ENCODE measurements at regions not wholly inside any gene's neighbourhood (a gene's known extent, or its start where the extent isn't known, plus 50 kb on each side); places are given as distances from the start of the nearest gene placed in this dataset.

DNA sequence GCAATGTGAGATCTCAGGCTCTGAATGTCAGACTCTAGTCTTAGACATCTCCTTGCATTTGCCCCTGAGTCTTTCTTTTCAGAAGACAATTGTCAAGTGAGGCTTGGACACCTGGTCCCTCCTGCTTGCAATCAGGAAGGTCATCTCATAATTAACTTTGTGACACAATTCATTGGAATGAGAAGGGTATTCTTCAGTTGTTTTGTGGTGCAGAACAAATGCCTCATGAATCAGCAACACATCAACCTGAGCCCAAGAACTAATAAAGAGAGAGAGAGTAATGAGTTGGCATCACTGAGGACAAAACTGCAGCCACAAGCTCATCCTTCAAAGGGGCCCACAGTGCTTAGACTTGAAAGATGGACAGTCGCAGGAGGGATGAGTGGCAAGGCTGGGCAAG, 375.8 kb downstream of the INSC start:
- DNase-seq = no peak

DNA sequence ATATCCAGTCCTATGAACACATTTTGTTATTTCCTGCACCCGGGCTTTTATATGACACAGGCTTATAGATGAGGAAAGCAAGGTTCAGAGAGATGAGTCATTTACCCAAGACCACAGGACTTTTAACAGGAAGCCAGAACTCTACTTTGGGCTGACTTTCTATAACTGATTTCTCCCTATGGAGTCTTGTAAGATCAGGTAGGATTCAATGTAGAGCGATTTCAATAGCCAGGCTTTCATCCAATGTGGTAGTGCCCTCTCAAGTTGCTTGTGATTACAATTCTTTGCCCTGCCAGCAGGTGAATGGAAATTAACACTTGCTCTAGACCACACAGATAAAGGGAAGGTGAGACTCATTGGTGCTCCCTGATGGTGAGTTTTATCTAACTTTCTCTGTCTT, 378.3 kb downstream of the INSC start:
- DNase-seq = no peak

DNA sequence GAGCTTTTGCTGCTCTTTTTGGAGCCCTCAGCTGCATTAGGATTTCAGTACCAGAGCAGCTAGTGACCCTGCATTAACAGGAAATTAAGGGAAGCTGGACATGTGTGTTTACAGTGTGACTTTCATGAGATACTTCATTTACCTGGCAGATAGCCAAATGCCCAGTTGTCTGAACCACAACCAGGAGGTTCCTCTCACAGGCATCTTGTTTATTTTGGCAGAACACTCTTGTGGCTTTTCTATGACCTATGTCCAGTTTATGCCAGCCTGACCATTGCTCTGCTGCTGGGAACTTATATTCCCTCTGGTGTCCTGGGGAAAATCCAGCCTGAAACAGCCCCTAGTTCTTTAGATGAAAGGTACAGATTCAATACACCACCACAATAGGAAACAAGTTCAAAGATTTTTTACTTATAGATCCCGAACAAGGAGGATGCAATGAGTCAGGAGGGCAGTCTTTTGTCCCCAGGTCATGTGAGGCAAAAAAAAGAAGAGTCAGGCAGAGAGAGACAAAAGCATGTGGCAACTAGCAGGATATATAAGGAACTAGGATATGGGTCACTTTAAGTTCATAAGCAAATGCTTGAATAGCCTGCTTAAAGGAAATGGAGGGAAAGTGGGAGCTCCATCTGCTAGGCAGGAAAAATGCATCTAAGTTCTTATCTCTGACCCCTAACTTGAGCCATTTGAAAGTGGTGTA, 379.3 kb downstream of the INSC start:
- no peak for DNase-seq

DNA sequence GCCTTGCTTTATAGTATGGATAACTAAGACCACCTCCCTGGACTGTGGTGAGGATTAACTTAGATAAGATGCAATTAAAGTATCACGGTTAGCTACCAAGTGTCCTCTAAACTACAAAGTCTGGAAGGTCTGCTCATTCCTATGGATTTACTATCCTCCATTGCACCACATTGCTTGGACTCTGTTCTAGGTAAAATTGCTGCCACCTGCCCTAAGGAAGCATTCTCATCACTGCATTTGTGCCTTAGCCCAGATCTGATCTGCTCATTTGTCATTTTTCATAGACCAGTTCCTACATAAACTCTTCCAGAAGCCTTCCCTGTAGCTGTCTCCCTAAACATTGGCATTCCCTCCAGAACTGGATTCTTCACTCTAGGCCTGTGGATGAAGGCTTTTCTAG, 380.0 kb downstream of the INSC start:
- DNase-seq = no peak

DNA sequence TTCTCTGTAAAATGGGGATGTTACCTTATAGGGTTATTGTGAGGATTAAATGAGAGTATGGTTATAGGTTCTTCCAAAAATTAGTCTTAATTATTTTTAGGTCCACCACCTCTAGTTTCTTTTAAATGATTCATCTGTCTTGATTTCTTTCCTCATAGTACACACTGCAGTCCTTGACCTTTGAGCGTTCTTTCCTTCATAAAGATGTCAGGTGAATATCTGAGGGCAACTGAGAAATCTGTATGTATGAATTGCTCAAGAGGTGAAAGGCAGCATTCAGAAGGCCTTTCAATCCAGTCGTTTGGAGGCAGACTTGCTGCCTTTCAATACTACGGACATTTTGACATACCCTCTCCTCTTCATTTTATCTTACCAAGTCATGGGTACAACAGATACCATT, 380.7 kb downstream of the INSC start:
- no peak for DNase-seq

DNA sequence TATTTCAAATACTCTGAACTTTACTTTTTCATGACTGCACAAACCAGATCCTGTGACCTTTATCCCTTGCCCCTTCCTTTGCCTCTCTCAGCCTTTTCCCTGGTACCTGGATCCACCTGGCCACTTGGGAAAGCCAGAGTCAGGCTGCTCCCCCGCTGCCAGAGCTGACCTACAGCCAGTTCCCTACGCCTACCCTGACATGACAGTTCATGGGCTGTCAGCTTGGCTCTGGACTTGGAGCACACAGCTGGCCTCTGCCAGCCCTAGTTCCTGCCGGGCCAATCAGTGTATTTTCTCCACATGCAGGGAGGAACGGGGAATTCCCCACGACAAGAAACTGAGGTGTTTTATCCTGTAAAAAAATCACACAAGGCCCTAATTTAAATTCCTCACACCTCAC, 382.6 kb downstream of the INSC start:
- no peak for DNase-seq

DNA sequence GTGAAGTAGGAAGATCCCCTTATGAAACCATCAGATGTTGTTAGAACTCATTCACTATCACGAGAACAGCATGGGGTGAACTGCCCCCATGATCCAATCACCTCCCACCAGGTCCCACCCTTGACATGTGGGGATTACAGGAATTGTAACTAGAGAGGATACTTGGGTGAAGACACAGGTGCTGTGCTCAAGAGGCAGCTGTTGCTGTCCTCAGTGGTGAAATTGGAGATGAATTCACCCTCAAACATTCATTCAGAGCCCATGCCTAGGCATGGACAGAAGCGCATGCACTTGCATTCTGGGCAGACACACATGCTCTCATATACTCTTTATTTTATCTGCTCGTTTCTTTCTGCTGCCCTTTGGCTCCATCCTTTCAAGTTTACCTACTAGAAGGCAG, 385.0 kb downstream of the INSC start:
- no peak for DNase-seq

DNA sequence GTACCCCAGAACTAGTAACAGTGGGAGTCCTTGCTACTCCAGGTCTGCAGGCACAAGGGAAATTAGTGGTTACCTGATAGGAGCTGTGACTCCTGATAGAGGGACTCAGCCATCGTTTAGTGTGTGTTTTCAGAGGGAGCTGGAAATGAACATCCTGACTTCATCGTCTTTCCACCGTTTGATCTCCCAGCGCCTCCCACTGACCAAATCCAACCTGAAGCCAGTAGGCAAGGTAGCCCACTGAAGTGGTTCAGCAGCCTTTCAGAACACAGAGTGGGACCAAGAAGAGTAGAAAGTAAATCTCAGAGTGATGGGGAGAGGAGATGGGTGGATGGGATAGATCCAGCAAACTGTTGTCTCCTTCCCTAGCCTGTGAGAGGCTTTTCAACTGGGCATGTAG, 385.9 kb downstream of the INSC start:
- no peak for DNase-seq

DNA sequence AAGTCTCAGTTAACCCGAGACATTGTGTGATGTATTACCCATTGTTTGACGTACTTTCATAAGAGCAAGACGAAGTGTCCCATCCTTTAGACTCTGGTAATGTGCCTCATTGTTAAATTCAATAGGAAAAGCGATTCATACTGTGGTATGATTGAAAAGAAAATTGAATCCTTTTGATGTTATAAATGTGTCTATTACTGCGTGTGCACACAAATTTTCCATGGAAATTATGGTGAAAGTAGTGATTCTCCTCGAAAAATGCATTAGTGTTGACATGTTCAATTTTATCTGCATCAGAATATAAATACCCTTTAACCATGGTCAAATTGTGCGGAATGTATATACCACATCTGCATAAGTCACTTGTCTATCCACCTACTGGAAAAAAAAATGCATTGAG, 386.8 kb downstream of the INSC start:
- no peak for DNase-seq

DNA sequence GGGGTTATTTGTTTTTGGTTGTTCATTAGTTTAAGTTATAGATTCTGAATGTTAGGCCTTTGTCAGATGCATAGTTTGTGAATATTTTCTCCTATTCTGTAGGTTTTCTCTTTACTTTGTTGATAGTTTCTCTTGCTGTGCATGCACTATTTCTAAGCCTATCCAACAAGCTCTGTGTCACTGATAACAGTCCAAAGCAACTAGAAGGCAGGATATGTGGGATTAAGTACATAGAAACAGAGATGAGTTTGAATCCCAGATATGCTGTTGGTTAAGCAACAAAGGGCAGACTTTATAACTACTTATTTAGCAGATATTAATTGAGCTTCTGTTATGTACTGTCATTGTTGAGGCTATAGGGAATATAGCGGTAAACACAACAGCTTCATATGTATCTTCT, 390.4 kb downstream of the INSC start:
- DNase-seq = no peak

DNA sequence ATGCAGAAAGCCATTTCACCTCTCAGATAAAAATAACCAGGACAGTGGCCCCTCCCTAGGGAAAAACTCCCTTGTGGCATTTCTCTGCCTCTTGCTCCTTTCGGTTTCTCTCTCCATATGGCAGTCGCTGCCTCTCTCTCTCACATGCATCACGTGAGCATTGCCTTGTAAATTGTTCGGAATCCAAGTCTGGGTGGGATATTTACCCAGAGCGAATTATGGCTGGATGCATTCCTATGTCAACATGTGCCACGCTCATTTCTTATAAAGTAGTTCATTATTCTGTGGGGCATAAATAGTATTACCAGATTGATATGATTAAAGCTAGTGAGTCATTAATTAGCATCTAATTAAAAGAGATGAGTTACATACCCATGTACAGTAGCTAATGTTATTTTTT, 392.9 kb downstream of the INSC start:
- DNase-seq = no peak

DNA sequence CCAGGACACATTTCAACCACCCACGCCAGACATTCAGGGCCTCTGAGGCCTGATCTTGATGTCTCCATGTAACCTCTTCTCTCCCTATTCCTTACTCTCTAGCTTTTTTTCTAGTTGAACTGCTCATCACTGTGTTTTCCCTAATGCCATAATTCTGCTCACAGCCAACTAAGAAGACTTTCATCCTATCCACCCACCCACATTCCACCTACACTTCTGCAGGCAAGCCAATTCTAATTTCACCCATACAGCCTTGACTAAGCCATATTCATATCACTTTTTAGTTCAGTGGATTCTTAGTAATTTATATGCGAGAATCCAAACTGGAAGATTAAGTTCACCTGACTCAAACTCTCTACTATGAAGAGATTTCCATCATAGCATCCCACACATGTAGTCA, 394.4 kb downstream of the INSC start:
- DNase-seq = no peak

DNA sequence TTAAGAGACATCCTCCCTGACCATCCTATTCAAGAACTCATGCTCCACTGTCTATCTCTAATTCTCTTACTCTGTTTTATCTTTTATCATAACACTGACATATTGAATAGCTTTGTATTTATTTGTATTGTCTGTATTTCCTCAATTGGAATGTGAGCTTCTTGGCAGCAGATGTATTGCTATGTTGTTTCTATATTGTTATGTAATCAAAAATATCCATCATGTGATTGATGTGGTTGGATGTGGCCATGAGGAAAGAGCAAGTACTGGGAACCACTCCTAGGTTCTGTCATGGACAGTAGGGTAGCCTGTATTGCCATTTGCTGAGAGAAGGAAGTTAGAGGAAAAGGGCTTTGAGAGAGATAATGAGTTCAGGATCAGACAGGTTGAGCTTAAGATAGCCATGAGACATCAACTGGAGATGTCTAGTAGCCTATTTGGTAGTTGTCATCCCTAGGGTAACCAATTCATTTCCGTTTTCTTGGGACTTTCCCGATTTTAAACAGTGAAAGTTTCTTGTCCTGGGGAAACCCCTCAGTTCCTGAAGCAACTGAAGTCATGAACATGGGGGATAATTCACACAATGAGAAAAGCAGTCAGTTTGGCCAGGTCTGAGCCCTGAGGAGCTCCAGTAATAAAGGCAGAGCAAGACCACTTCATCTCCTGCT, 404.5 kb downstream of the INSC start:
- no peak for DNase-seq

DNA sequence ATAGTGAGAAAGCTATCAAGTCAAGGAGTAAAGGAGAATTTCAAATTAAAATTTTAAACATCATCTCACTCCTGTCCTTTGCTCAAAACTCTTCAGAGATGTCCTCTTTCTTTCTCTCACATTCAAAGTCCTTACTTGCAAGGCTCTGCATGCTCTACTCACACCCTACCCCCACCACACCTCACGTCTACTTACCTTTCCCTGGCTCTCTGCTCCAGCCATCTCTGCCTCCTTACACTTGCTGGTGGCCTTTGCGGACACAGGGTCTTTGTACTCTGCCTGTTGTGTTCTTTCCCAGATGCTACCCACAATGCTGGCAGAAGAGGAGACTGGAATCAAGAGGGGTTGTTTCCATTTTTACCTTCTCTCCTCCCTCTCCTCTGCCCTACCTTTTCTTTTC, 405.2 kb downstream of the INSC start:
- no peak for DNase-seq

DNA sequence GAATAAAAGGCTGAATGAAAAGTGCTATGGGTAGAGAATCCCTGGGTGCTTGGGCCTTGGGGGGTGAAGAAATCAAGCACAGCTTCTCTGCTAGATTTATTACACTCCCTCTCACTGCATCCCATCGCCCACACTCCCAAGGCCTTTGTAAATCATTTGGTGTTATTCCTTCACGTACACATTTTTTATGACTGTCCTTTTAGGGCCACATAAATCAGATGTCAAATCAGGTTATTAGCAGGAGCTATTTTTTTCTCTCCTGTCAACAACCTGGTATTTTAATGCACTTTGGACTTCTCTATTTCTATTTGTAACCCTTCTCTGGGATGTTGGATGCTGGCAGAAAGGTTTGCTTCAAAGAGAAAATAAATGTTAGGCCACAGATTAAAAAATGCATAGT, 408.8 kb downstream of the INSC start:
- no peak for DNase-seq

DNA sequence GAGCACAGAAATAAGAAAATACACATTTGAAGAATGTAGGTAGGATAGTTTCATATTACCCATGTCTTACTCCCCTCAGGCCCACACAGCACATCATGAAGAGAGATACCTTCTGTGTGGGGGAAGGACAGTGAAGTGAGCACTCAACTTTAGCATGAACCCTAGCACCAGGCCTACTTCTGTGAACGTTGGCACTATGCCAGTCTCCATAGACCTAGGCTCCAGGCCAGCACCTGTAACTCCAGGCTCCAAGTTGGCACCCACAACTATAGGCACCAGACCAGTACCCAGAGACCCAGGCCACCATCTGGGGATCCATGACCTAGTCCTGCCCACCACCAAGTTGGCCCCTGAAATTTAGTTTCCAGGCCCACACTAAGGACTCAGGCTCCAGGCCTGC, 410.9 kb downstream of the INSC start:
- DNase-seq = no peak

DNA sequence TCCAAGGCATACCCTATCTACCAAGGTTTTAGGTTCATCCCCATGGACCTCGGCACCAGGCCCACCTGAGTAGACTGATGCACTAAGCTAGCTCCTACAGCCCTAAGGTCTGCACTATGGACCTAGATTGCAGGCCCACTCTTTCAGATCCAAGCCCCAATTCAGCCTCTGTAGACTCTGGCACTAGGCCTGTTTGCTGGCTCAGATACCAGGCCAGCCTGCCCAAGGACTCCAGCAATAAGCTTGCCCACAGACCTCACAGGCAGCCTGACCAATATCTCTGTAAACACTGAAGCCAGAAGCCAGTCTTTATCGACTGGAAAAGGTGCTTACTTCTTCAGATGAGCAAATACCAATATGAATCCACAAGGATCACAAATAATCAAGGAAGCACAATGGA, 411.3 kb downstream of the INSC start:
- no peak for DNase-seq

DNA sequence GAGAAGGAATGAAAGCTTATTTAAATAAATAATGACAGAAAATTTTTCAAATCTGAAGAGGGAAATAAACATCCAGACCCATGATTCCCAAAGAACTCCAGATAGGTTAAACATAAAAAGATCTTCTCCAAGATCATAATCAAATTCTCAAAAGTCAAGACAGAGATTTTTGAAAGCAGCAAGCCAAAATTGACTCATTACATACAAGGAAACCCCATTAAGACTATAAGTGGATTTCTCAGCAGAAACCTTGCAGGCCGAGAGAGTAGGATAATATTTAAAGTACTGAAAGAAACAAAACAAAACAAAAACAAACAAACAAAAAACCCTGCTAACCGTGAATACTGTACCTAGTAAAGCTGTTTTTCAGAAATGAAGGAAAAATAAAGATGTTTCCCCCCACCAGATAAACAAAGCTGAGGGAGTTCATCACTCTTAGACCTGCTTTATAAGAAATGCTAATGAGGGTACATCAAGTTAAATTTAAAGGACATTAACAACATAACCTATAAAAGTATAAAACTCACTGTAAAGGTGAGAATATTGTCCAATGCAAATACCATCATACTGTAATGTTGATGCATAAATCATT, 412.2 kb downstream of the INSC start:
- DNase-seq = no peak

DNA sequence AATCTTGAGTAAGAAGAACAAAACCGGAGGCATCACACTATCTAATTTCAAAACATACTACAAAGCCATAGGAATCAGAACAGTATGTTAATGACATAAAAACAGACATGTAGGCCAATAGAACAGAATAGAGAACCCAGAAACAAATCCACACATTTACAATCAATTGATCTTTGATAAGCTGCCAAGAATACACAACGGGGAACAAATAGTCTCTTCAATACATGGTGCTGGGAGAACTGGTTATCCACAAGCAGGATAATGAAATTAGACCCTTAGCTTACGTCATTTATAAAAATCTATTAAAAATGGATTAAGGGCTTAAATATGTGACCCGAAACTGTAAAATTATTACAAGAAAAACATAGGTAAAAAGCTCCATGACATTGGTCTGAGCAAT, 417.7 kb downstream of the INSC start:
- no peak for DNase-seq

DNA sequence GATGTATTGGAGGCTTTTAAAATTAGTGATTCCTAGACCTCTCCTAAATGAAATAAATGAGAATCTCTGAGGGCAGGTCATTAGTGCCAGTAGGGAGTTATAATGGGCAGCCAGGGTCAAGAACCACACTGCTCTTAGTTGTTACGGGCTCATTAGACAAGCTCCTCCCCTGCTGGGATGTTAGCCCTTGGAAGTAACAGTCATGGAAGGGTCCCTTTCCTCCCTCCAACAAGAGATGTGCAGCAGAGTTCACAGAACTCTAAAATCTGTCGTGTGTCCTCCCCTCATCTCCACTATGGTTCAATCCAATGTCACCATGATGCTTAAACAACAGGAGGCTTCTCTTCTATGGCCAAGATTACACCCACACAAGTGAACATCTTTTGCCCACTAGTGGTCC, 419.5 kb downstream of the INSC start:
- no peak for DNase-seq

DNA sequence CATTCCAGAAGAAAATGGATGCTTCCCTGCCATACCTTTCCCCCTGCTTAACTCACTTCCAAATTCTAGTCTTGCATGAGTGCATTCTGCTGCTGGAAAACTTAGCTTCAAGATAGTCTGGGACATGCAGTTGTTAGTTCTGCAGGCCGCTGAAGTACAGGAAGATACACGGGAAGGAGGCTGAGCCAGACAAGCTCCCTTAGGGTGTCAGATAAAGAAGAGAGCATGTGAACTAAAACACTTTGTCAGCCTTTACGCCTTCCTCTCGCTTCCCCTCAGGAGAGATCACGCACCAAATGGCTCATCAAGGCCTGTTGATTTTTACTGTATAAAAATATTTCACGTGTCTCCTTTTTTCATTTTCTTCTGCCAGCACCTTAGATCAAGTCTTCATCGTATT, 420.7 kb downstream of the INSC start:
- DNase-seq = no peak

DNA sequence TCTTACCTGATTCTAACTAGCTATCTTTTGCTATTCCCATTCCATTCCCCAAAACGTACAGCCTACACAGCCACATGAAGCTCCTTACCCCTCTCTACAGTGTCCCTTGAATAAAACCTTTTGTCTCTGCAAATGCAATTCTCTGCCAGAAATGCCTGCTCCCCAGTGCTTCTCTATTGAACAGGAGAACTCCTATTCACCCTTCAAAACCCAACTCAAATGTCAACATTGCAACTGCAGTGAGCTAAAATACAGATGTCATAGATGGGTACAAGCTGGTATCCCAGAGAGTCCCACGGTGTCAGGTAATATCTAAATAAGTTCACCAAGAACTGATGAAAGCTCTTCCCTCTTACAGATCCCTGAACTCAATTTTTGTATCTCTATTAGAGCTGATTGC, 421.7 kb downstream of the INSC start:
- no peak for DNase-seq

DNA sequence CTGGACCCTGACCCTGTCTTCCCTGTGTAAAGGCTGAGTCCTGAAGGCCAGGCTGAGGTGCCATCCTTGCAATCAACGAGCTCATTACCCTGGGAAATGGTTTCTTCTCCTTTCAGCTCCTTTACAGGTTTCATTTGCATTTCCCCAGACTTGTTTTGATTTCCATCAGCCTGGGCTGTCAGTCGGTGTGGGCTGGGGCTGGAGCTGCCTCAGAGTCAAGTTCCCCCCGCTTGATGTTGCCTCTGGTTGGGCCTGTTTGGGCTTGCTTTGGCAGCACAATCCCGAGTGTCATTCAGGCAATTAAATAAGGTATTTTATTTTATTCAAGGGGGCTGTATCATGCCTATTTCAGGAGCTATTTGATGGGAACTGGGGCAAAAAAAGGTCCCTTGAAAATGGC, 424.9 kb downstream of the INSC start:
- no peak for DNase-seq

DNA sequence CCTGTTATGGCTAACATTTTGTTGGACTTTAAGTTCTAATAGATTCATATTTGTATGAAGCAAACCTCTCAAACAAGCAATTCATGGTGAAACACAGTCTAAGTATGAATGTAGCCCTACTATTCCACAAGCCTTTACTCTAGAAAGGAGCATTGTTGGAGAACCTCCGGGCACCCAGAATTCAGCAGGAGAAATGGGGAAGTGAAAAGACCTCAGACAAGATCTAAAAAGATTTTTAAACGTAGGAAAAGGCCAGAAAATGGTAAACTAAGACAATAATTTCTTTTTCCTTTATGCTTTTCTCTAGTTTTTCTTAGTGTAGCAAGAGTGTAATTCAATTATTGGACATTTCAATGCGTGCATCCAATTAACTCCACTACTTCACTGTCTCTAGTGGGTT, 426.4 kb downstream of the INSC start:
- DNase-seq = no peak

DNA sequence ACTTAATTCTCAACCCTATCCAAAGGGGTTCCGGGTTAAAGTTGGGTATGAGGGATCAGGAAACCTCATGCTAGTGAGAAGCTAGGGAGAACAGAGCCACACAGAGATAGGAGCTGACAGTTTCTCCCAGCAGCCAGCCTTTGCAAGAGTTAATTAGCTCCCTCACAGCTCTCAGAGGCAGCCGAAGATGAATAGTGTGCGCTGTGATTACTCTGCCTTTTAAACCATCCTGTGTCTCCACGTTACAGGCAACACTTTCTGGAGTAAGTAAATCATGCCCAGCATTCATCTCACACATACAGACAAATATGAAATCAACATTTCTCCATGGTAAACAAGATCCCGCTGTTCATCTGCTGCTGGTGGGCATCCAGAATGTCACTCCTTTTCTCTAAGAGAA, 429.6 kb downstream of the INSC start:
- no peak for DNase-seq

All from DMS79 treated with DMSO at 0.1 percent for 48 hours (cell line).